Heart left ventricle (tissue), 13 donors: ENCODE measurements at regions not wholly inside any gene's neighbourhood (a gene's known extent, or its start where the extent isn't known, plus 50 kb on each side); places are given as distances from the start of the nearest gene placed in this dataset.

Experiments used
- POLR2A ChIP-seq, 2 donors: fragments of 450-650 bp; IDR thresholded peaks; one replicate each; pipeline ENCODE4 v1.6.1; 2017; ENCODE audit warnings: antibody characterized with exemption in 2 of 2, mild to moderate bottlenecking in 2 of 2, moderate library complexity in 2 of 2
- TF ChIP-seq, protein P1 (sequence below), 12 donors: fragments of 200-600 bp; sonication (generic) in 4 of 12; IDR thresholded peaks; one replicate each; pipeline versions ENCODE4 v1.5.0 to v1.8.0; 2018 to 2022; ENCODE audit warnings: antibody characterized with exemption in 12 of 12, mild to moderate bottlenecking in 5 of 12
- donor health status: ischemic (EF 13 %, LVEDD 7.1; RV severe dilation, severe dysfunction).
- donor health status: DM: no; HTN: yes; CAD: no.
- donor health status: DM: no; HTN: no; CAD: no.
- donor health status: ischemic (EF 25% LVEDD 6.9; RV normal size, moderate dysfunction).
- donor health status: ischemic (EF 25% LVEDD 5.7; RV mildly dilated, moderate dysfunction).
- donor health status: ischemic (EF 35%, LVEDD 5.7; RV mildly dilated, moderate dysfunction).
- donor health status: nonischemic (EF 11% LVEDD 7.7; RV severe dilation, severe dysfunction).
- donor health status: DM: yes; HTN: yes; CAD: no.
- donor health status: PGD.
- donor health status: ischemic (EF 29% LVEDD 5.4; RV normal size, mild dysfunction).
- donor health status: nonischemic (EF 23%, LVEDD 6.1; RV moderate dilation, normal function).

DNA sequence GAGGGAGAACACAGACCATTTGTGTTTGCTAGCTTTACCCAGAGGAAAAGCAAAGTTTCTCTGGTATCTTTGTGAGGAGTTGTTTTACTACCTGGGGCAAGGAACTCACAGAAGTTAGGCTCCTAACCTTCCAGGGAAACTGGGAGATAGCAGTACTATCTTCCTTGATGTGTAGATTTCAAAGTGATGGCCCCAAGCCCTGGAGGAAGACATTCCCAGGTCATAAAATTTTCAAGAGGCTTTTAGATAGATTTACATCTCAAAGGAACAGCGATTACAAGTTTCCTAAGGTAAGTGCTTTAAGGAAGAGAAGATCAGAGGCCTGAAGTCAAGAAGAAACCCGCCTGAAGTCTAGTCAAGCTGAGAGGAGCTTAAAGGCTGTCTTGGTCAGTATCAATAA lies 1187.8 kb upstream of the TMEFF2 start:
- TF ChIP-seq, protein P1, sequence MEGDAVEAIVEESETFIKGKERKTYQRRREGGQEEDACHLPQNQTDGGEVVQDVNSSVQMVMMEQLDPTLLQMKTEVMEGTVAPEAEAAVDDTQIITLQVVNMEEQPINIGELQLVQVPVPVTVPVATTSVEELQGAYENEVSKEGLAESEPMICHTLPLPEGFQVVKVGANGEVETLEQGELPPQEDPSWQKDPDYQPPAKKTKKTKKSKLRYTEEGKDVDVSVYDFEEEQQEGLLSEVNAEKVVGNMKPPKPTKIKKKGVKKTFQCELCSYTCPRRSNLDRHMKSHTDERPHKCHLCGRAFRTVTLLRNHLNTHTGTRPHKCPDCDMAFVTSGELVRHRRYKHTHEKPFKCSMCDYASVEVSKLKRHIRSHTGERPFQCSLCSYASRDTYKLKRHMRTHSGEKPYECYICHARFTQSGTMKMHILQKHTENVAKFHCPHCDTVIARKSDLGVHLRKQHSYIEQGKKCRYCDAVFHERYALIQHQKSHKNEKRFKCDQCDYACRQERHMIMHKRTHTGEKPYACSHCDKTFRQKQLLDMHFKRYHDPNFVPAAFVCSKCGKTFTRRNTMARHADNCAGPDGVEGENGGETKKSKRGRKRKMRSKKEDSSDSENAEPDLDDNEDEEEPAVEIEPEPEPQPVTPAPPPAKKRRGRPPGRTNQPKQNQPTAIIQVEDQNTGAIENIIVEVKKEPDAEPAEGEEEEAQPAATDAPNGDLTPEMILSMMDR (IDR thresholded peaks at IDR 0.05), result no peak
- TF ChIP-seq POLR2A (IDR thresholded peaks at IDR 0.05), result no peak
